PC-9 (cell line): ENCODE measurements at regions not wholly inside any gene's neighbourhood (a gene's known extent, or its start where the extent isn't known, plus 50 kb on each side); places are given as distances from the start of the nearest gene placed in this dataset.

ENCODE experiments used
- BruUV-seq: library from RNA; stranded (reverse); fragments of 400-500 nt; replicated peaks from 2 replicates; lab custom pipeline; 2021; lab: Mats Ljungman, UMichigan
- CTCF ChIA-PET: fragments of 300-600 bp; sonication (Branson Sonifier 250); formaldehyde crosslinking; loops from one replicate; lab custom pipeline; 2022; ENCODE audit warnings: antibody characterized with exemption; lab: Charles Lee
- POLR2A ChIA-PET: fragments of 300-600 bp; sonication (Branson Sonifier 250); formaldehyde crosslinking; loops from one replicate; lab custom pipeline; 2022; ENCODE audit warnings: antibody characterized with exemption; ENCODE audit not compliant: unreplicated experiment; lab: Charles Lee
- DNase-seq, 2 experiments: peaks; one replicate each; pipeline versions ENCODE4 v3.0.0 to v3.0.0-alpha.2; 2015 to 2022; ENCODE audit warnings: mixed read lengths in 1 of 2
- H2AFZ ChIP-seq: fragments of 200-600 bp; sonication (generic); 2 replicates; pipeline ENCODE4 v1.8.1; 2017; ENCODE audit warnings: antibody characterized with exemption
- H3F3A ChIP-seq: fragments of 200-600 bp; sonication (generic); 2 replicates; pipeline ENCODE4 v1.8.1; 2017; ENCODE audit warnings: antibody characterized with exemption, mild to moderate bottlenecking, low read depth; ENCODE audit not compliant: insufficient read depth
- H3K27ac ChIP-seq: fragments of 200-600 bp; sonication (generic); 2 replicates; pipeline ENCODE4 v1.6.1; 2016; ENCODE audit warnings: mixed run types
- H3K27me3 ChIP-seq: fragments of 200-600 bp; sonication (generic); 2 replicates; pipeline ENCODE4 v1.6.1; 2016; ENCODE audit warnings: low read depth, mixed run types; ENCODE audit not compliant: insufficient read depth
- H3K36me3 ChIP-seq: fragments of 200-600 bp; sonication (generic); 2 replicates; pipeline ENCODE4 v1.6.1; 2016; ENCODE audit warnings: low read depth, mixed run types
- H3K4me1 ChIP-seq: fragments of 200-600 bp; sonication (generic); replicated peaks from 2 replicates; pipeline ENCODE4 v1.6.1; 2016; ENCODE audit warnings: mixed run types; ENCODE audit not compliant: insufficient read depth
- H3K4me2 ChIP-seq: fragments of 200-600 bp; sonication (generic); 2 replicates; pipeline ENCODE4 v1.6.1; 2017; ENCODE audit warnings: mixed run types
- H3K4me3 ChIP-seq: fragments of 200-600 bp; sonication (generic); 2 replicates; pipeline ENCODE4 v1.6.1; 2016; ENCODE audit warnings: mixed run types
- H3K79me2 ChIP-seq: fragments of 200-600 bp; sonication (generic); 2 replicates; pipeline ENCODE4 v1.6.1; 2017; ENCODE audit warnings: low read depth, mixed run types
- H3K9me2 ChIP-seq: fragments of 200-600 bp; sonication (generic); 2 replicates; pipeline ENCODE4 v1.8.1; 2017; ENCODE audit warnings: mild to moderate bottlenecking; ENCODE audit not compliant: insufficient read depth
- H3K9me3 ChIP-seq: fragments of 200-600 bp; sonication (generic); 2 replicates; pipeline ENCODE4 v1.8.1; 2016; ENCODE audit warnings: low read depth; ENCODE audit not compliant: insufficient read depth
- H4K20me1 ChIP-seq: fragments of 200-600 bp; sonication (generic); 2 replicates; pipeline ENCODE4 v1.8.1; 2017; ENCODE audit not compliant: insufficient read depth
- CTCF ChIP-seq: fragments of 200-600 bp; sonication (generic); conservative IDR thresholded peaks from 2 replicates; pipeline ENCODE4 v1.6.1; 2017; ENCODE audit warnings: mixed run types, antibody characterized with exemption, mild to moderate bottlenecking, moderate library complexity
- EZH2 ChIP-seq: fragments of 200-600 bp; sonication (generic); IDR thresholded peaks from 2 replicates; pipeline ENCODE4 v1.8.0; 2017; ENCODE audit warnings: antibody characterized with exemption, low read depth
- intact Hi-C: fragments of 100-400 bp; cut with micrococcal nuclease; formaldehyde crosslinking; loops from one replicate; pipeline ENCODE4 v1.10.0; 2022; ENCODE audit not compliant: unreplicated experiment

- no peaks in the 10 kb centered on the region for H3F3A ChIP-seq
- no peaks in the 10 kb centered on the region for H3K27me3 ChIP-seq
- no peaks in the 10 kb centered on the region for H3K4me1 ChIP-seq
- no peak overlapping the region for H2AFZ ChIP-seq
- no peaks in the 10 kb centered on the region for H3K36me3 ChIP-seq
- no peaks in the 10 kb centered on the region for H3K79me2 ChIP-seq
- no peak overlapping the region for H3K4me2 ChIP-seq
- intact Hi-C loops, result no loop called here
- H3K4me3 ChIP-seq, result no peak overlapping the region
- no peak overlapping the region for H3K27ac ChIP-seq
- no peaks in the 10 kb centered on the region for H3K9me2 ChIP-seq
- ChIA-PET POLR2A (no interaction called here), CTCF (no interaction called here)
- DNase-seq, result no peak
- H3K9me3 ChIP-seq, result no peaks in the 10 kb centered on the region; the same call in 1 of the 2 replicates
- no TSS peak for BruUV-seq
- no peaks in the 10 kb centered on the region for H4K20me1 ChIP-seq
- TF ChIP-seq CTCF (no peak), EZH2 (no peak)
These were observed 84.1 kb upstream of the KLF12 start for GRCh38 chr13:74218291-74218690.

DNA sequence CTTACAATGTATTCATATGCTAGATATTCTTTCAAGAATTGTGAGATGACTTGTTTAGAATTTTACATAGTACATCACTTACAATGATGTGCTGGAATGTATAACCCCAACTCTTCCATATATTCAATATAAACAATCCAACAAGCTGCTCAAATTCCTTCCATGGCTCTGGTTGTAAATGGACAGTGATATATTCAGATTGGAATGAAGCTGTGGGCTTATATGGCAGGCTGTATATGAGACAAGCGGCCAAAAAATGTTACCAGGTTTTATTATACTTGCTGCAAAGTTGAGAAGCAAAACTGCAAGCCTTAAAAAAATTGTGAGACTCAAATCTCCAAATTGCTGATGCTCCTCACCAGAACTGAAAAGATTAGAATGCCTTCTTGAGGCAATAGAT lies 83.6 kb upstream of the KLF12 start:
- no peaks in the 10 kb centered on the region for H3K79me2 ChIP-seq
- no peaks in the 10 kb centered on the region for H3K9me2 ChIP-seq
- no peak for TF ChIP-seq EZH2
- TF ChIP-seq CTCF, result no peak
- H3F3A ChIP-seq, result no peaks in the 10 kb centered on the region
- ChIA-PET CTCF (no interaction called here), POLR2A (no interaction called here)
- no peaks in the 10 kb centered on the region for H3K36me3 ChIP-seq
- no peaks in the 10 kb centered on the region for H3K4me1 ChIP-seq
- no peak overlapping the region for H3K4me3 ChIP-seq
- no peak overlapping the region for H3K27ac ChIP-seq
- H3K4me2 ChIP-seq, result no peak overlapping the region
- no peaks in the 10 kb centered on the region for H4K20me1 ChIP-seq
- no peaks in the 10 kb centered on the region; the same call in 1 of the 2 replicates for H3K9me3 ChIP-seq
- DNase-seq, result no peak
- intact Hi-C loops, result no loop called here
- H2AFZ ChIP-seq, result no peak overlapping the region
- no TSS peak for BruUV-seq
- H3K27me3 ChIP-seq, result no peaks in the 10 kb centered on the region

GRCh38 chr13:74215420-74215819 lies 81.2 kb upstream of the KLF12 start:
- no peak overlapping the region for H3K4me2 ChIP-seq
- H3K9me2 ChIP-seq, result no peaks in the 10 kb centered on the region
- no peaks in the 10 kb centered on the region for H3F3A ChIP-seq
- no TSS peak for BruUV-seq
- no peak overlapping the region for H3K27ac ChIP-seq
- intact Hi-C loops, result no loop called here
- no peak for DNase-seq
- no peak overlapping the region for H2AFZ ChIP-seq
- no peaks in the 10 kb centered on the region for H3K36me3 ChIP-seq
- TF ChIP-seq EZH2 (no peak), CTCF (no peak)
- no peaks in the 10 kb centered on the region for H3K27me3 ChIP-seq
- H4K20me1 ChIP-seq, result no peaks in the 10 kb centered on the region
- POLR2A ChIA-PET, result no interaction called here
- H3K79me2 ChIP-seq, result no peaks in the 10 kb centered on the region
- no peak overlapping the region for H3K4me3 ChIP-seq
- H3K4me1 ChIP-seq, result no peaks in the 10 kb centered on the region
- CTCF ChIA-PET, result no interaction called here
- no peaks in the 10 kb centered on the region; the same call in 1 of the 2 replicates for H3K9me3 ChIP-seq
